ENCODE measurements at regions not wholly inside any gene's neighbourhood (a gene's known extent, or its start where the extent isn't known, plus 50 kb on each side); places are given as distances from the start of the nearest gene placed in this dataset.

DNA sequence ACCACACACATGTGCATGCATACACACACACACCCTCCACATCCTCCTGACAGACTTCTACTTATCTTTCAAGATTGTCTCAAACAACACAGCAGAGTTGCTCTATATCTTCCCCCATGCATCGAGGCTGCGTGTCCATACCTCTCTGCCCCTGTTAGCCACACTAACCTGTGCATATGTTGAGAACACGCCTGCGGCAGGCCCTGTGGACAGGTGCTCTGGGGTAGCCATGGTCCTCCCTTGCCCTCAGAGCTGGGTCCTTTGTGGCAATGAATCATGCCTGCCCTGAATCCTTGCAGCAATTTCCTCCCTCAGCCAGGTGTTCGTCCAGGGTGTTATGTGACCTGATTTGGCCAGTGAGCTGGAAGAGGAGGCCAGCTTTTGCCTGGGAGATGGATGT lies 213.3 kb downstream of the KATNAL1 start:
- WGBS (ENCODE audit: insufficient coverage, low coverage, missing lambda C conversion rate) = 0% methylated on average over 4 of the region's 5 CpGs
- ChIA-PET CTCF (ENCODE audit: low intra/inter-chr PET ratio) (no interaction called here), POLR2A (no interaction called here)
- in situ Hi-C loops (cut with MboI) = no loop called here
- Histone ChIP-seq H3K36me3 (ENCODE audit: control insufficient read depth, insufficient read depth, low read length) (no peaks in the 10 kb centered on the region), H3K27me3 (ENCODE audit: control insufficient read depth in 2 of 2, insufficient read depth in 2 of 2, low read length in 2 of 2) (peaks cover 4 to 14% of the 10 kb centered on the region in 2 experiments; a peak in 3 of 5 replicates), H3K4me1 (replicated peaks in 1 of 2; ENCODE audit: control insufficient read depth in 2 of 2, insufficient read depth in 2 of 2, low read length in 2 of 2) (no peaks in the 10 kb centered on the region), H3K9me3 (replicated peaks; ENCODE audit: control insufficient read depth, insufficient read depth, low read depth, low read length) (no peaks in the 10 kb centered on the region), H2AFZ (ENCODE audit: low read depth, low read length) (no peak overlapping the region), H3K9me1 (ENCODE audit: control insufficient read depth, insufficient read depth, low read length) (no peaks in the 10 kb centered on the region), H4K20me1 (replicated peaks; ENCODE audit: control insufficient read depth, insufficient read depth, low read length) (no peaks in the 10 kb centered on the region), H3K27ac (ENCODE audit: extremely low read depth, low read depth, low read length) (no peak overlapping the region), H3K4me3 (no peak overlapping the region), H3K9ac (ENCODE audit: insufficient read depth in 1 of 2, low read depth in 2 of 2, low read length in 2 of 2) (no peak overlapping the region), H3K4me2 (ENCODE audit: insufficient read depth, low read length) (no peak overlapping the region), H3K79me2 (ENCODE audit: control insufficient read depth, insufficient read depth, low read length) (no peaks in the 10 kb centered on the region)
- DNase-seq (ENCODE audit: extremely low read depth in 1 of 4, low spot score in 3 of 4) (no peak), ATAC-seq (no peak), FAIRE-seq (no peak)
- intact Hi-C loops (cut with micrococcal nuclease) = no loop called here
- TF ChIP-seq MECOM (CRISPR knock-in tag; IDR thresholded peaks at IDR 0.05) = no peak
- no peak for TF ChIP-seq SIN3B (IDR thresholded peaks at IDR 0.05; ENCODE audit: low read depth)
- no peak for TF ChIP-seq RHOXF2B (CRISPR knock-in tag; conservative IDR thresholded peaks at IDR 0.05)
- TF ChIP-seq HMG20B (CRISPR knock-in tag; IDR thresholded peaks at IDR 0.05) = no peak
- TF ChIP-seq ZNF766 (CRISPR knock-in tag; conservative IDR thresholded peaks at IDR 0.05) = no peak
- TF ChIP-seq SRSF7 (optimal IDR thresholded peaks at IDR 0.05; ENCODE audit: low read depth, low read length) = no peak
- no TSS peak for BruUV-seq (replicated peaks)

DNA sequence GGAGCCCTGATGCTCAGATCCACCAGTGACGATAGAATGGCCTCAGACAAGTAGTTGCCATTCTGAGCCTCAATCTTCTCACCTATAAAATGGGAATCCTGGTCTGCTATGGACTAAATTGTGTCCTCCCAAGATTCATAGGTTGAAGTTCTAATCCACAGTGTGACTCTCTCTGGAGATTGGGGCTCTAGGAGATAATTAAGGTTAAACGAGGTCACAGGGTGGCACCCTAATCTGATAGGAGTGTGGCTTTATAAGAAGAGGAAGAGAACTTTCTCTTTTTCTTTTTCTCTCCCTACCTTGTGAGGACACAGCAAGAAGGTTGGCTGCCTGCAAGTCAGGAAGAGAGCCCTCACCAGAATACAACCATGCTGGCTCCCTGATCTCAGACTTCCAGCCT lies 214.1 kb downstream of the KATNAL1 start:
- Histone ChIP-seq H3K27me3 (ENCODE audit: control insufficient read depth in 2 of 2, insufficient read depth in 2 of 2, low read length in 2 of 2) (peaks cover 0 to 8% of the 10 kb centered on the region in 2 experiments; a peak in 1 of 5 replicates), H3K9ac (ENCODE audit: insufficient read depth in 1 of 2, low read depth in 2 of 2, low read length in 2 of 2) (no peak overlapping the region), H3K27ac (ENCODE audit: extremely low read depth, low read depth, low read length) (no peak overlapping the region), H3K36me3 (ENCODE audit: control insufficient read depth, insufficient read depth, low read length) (no peaks in the 10 kb centered on the region), H2AFZ (ENCODE audit: low read depth, low read length) (no peak overlapping the region), H3K4me1 (replicated peaks in 1 of 2; ENCODE audit: control insufficient read depth in 2 of 2, insufficient read depth in 2 of 2, low read length in 2 of 2) (no peaks in the 10 kb centered on the region), H4K20me1 (replicated peaks; ENCODE audit: control insufficient read depth, insufficient read depth, low read length) (no peaks in the 10 kb centered on the region), H3K4me3 (no peak overlapping the region), H3K9me1 (ENCODE audit: control insufficient read depth, insufficient read depth, low read length) (no peaks in the 10 kb centered on the region), H3K9me3 (replicated peaks; ENCODE audit: control insufficient read depth, insufficient read depth, low read depth, low read length) (no peaks in the 10 kb centered on the region), H3K79me2 (ENCODE audit: control insufficient read depth, insufficient read depth, low read length) (no peaks in the 10 kb centered on the region), H3K4me2 (ENCODE audit: insufficient read depth, low read length) (no peak overlapping the region)
- in situ Hi-C loops (cut with MboI) = no loop called here
- FAIRE-seq = no peak
- no peak for TF ChIP-seq KLF1 (tag; IDR thresholded peaks at IDR 0.05)
- no peak for DNase-seq (ENCODE audit: extremely low read depth in 1 of 4, low spot score in 3 of 4)
- no peak for ATAC-seq
- 0% methylated on average over 2 of the region's 2 CpGs for WGBS (ENCODE audit: insufficient coverage, low coverage, missing lambda C conversion rate)
- ChIA-PET POLR2A (no interaction called here), CTCF (ENCODE audit: low intra/inter-chr PET ratio) (no interaction called here)
- intact Hi-C loops (cut with micrococcal nuclease) = no loop called here
- BruUV-seq (replicated peaks) = no TSS peak
